ENCODE measurements at regions not wholly inside any gene's neighbourhood (a gene's known extent, or its start where the extent isn't known, plus 50 kb on each side); places are given as distances from the start of the nearest gene placed in this dataset.

- Histone ChIP-seq H3K4me2 (ENCODE audit: low read depth, low read length, poor library complexity, severe bottlenecking) (no peak overlapping the region), H3K4me3 (ENCODE audit: low read length, poor library complexity, severe bottlenecking) (no peak overlapping the region), H3K36me3 (ENCODE audit: insufficient read depth, low read length) (no peaks in the 10 kb centered on the region), H3K79me2 (ENCODE audit: insufficient read depth, low read length) (no peaks in the 10 kb centered on the region), H3K9ac (ENCODE audit: low read depth, low read length, poor library complexity, severe bottlenecking) (no peak overlapping the region), H3K4me1 (ENCODE audit: insufficient read depth, low read length, poor library complexity, severe bottlenecking) (no peaks in the 10 kb centered on the region), H3K9me3 (ENCODE audit: insufficient read depth, low read depth, low read length) (no peaks in the 10 kb centered on the region), H4K20me1 (ENCODE audit: insufficient read depth, low read length, poor library complexity, severe bottlenecking) (no peaks in the 10 kb centered on the region), H3K9me2 (replicated peaks; ENCODE audit: low read depth, low read length) (no peaks in the 10 kb centered on the region), H3K27me3 (ENCODE audit: insufficient read depth, low read length, poor library complexity, severe bottlenecking) (no peaks in the 10 kb centered on the region), H2AFZ (ENCODE audit: low read length) (no peak overlapping the region), H3F3A (ENCODE audit: low read depth) (no peaks in the 10 kb centered on the region)
- no peak for TF ChIP-seq EZH2phosphoT487 (IDR thresholded peaks at IDR 0.05; ENCODE audit: borderline replicate concordance)
- TF ChIP-seq CTCF (conservative IDR thresholded peaks at IDR 0.05; ENCODE audit: low read length): no peak
Observed at GRCh38 chr9:99628849-99629620, 192.7 kb upstream of the NR4A3 start.

GRCh38 chr9:99632349-99633038, 189.2 kb upstream of the NR4A3 start:
- Histone ChIP-seq H2AFZ (ENCODE audit: low read length) (no peak overlapping the region), H4K20me1 (ENCODE audit: insufficient read depth, low read length, poor library complexity, severe bottlenecking) (no peaks in the 10 kb centered on the region), H3K9me3 (ENCODE audit: insufficient read depth, low read depth, low read length) (no peaks in the 10 kb centered on the region), H3K4me2 (ENCODE audit: low read depth, low read length, poor library complexity, severe bottlenecking) (no peak overlapping the region), H3K36me3 (ENCODE audit: insufficient read depth, low read length) (no peaks in the 10 kb centered on the region), H3F3A (ENCODE audit: low read depth) (no peaks in the 10 kb centered on the region), H3K4me1 (ENCODE audit: insufficient read depth, low read length, poor library complexity, severe bottlenecking) (no peaks in the 10 kb centered on the region), H3K4me3 (ENCODE audit: low read length, poor library complexity, severe bottlenecking) (no peak overlapping the region), H3K9ac (ENCODE audit: low read depth, low read length, poor library complexity, severe bottlenecking) (no peak overlapping the region), H3K27me3 (ENCODE audit: insufficient read depth, low read length, poor library complexity, severe bottlenecking) (no peaks in the 10 kb centered on the region), H3K9me2 (replicated peaks; ENCODE audit: low read depth, low read length) (no peaks in the 10 kb centered on the region), H3K79me2 (ENCODE audit: insufficient read depth, low read length) (no peaks in the 10 kb centered on the region)
- TF ChIP-seq CTCF (conservative IDR thresholded peaks at IDR 0.05; ENCODE audit: low read length) (no peak), EZH2phosphoT487 (IDR thresholded peaks at IDR 0.05; ENCODE audit: borderline replicate concordance) (no peak)

GRCh38 chr9:99633265-99633664, 188.4 kb upstream of the NR4A3 start:
- Histone ChIP-seq H3K4me3 (ENCODE audit: low read length, poor library complexity, severe bottlenecking) (no peak overlapping the region), H3K79me2 (ENCODE audit: insufficient read depth, low read length) (no peaks in the 10 kb centered on the region), H4K20me1 (ENCODE audit: insufficient read depth, low read length, poor library complexity, severe bottlenecking) (no peaks in the 10 kb centered on the region), H3K9ac (ENCODE audit: low read depth, low read length, poor library complexity, severe bottlenecking) (no peak overlapping the region), H3K9me3 (ENCODE audit: insufficient read depth, low read depth, low read length) (no peaks in the 10 kb centered on the region), H3K36me3 (ENCODE audit: insufficient read depth, low read length) (no peaks in the 10 kb centered on the region), H3K27me3 (ENCODE audit: insufficient read depth, low read length, poor library complexity, severe bottlenecking) (no peaks in the 10 kb centered on the region), H3K4me1 (ENCODE audit: insufficient read depth, low read length, poor library complexity, severe bottlenecking) (no peaks in the 10 kb centered on the region), H3F3A (ENCODE audit: low read depth) (no peaks in the 10 kb centered on the region), H3K9me2 (replicated peaks; ENCODE audit: low read depth, low read length) (no peaks in the 10 kb centered on the region), H3K4me2 (ENCODE audit: low read depth, low read length, poor library complexity, severe bottlenecking) (no peak overlapping the region), H2AFZ (ENCODE audit: low read length) (no peak overlapping the region)
- TF ChIP-seq CTCF (conservative IDR thresholded peaks at IDR 0.05; ENCODE audit: low read length) (no peak), EZH2phosphoT487 (IDR thresholded peaks at IDR 0.05; ENCODE audit: borderline replicate concordance) (no peak)
